Fibroblast of the aortic adventitia (primary cell): ENCODE measurements at regions not wholly inside any gene's neighbourhood (a gene's known extent, or its start where the extent isn't known, plus 50 kb on each side); places are given as distances from the start of the nearest gene placed in this dataset.

Experiments
- DNase-seq: peaks from one replicate; pipeline ENCODE4 v3.0.0-alpha.2; 2010; ENCODE audit warnings: low read depth
- H3K4me3 ChIP-seq: 2 replicates; pipeline ENCODE4 v1.5.1; 2011; ENCODE audit warnings: low read depth, mild to moderate bottlenecking, control low read depth, low read length, moderate library complexity
- TF ChIP-seq, protein P1 (sequence below): IDR thresholded peaks from 2 replicates; pipeline ENCODE4 v1.5.1; 2011; ENCODE audit warnings: mild to moderate bottlenecking, low read length, control low read depth, inconsistent platforms; ENCODE audit not compliant: insufficient read depth

DNA sequence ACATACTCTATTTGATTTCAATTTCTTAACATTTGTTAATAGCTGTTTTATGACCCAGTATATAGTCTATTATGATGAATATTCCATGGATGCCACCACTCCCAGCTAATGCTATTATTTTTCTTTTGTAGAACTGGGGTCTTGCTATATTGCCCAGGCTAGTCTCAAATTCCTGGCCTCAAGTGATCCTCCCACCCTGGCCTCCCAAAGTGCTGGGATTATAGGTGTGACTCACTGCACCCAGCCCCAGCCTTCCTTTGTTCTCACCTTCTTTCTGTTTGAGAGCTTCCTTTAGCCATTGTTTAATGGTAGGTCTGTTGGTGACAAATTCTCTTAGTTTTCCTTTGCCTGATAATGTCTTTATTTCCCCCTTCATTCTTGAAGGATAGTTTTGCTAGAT lies 52.9 kb upstream of the AMOTL1 start:
- DNase-seq, result no peak
- H3K4me3 ChIP-seq, result no peak overlapping the region
- TF ChIP-seq, protein P1, sequence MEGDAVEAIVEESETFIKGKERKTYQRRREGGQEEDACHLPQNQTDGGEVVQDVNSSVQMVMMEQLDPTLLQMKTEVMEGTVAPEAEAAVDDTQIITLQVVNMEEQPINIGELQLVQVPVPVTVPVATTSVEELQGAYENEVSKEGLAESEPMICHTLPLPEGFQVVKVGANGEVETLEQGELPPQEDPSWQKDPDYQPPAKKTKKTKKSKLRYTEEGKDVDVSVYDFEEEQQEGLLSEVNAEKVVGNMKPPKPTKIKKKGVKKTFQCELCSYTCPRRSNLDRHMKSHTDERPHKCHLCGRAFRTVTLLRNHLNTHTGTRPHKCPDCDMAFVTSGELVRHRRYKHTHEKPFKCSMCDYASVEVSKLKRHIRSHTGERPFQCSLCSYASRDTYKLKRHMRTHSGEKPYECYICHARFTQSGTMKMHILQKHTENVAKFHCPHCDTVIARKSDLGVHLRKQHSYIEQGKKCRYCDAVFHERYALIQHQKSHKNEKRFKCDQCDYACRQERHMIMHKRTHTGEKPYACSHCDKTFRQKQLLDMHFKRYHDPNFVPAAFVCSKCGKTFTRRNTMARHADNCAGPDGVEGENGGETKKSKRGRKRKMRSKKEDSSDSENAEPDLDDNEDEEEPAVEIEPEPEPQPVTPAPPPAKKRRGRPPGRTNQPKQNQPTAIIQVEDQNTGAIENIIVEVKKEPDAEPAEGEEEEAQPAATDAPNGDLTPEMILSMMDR, result no peak

DNA sequence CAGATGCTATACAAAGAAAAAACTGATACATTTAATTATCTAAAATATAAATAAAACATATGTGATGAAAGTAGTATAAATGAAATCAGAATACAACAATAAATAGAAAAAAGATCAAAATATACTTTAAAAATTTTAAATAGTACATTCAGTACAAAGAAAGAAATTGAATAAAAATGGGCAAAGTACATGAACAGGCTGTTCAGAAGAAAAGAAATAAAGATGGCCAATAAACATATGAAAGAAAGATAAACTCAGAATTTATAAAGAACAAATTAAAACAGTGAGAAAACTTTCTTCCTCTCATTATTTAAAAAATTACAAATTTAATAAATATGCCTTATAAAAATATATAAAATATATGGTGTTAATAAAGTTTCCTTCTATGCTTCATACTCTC lies 50.5 kb upstream of the AMOTL1 start:
- TF ChIP-seq, protein P1, result no peak
- no peak for DNase-seq
- no peak overlapping the region for H3K4me3 ChIP-seq
